ENCODE measurements at regions not wholly inside any gene's neighbourhood (a gene's known extent, or its start where the extent isn't known, plus 50 kb on each side); places are given as distances from the start of the nearest gene placed in this dataset.

- no peak for DNase-seq (ENCODE audit: extremely low read depth, low read depth)
- no peak overlapping the region for H3K4me3 ChIP-seq (replicated peaks; ENCODE audit: low read depth, low read length)
- TF ChIP-seq CTCF (IDR thresholded peaks at IDR 0.05; ENCODE audit: low read depth, low read length, missing control alignments) = no peak
Measured at GRCh38 chr16:54362591-54363206, 76.1 kb upstream of the IRX3 start.

- DNase-seq (ENCODE audit: extremely low read depth, low read depth) = no peak
- no peak overlapping the region for H3K4me3 ChIP-seq (replicated peaks; ENCODE audit: low read depth, low read length)
- TF ChIP-seq CTCF (IDR thresholded peaks at IDR 0.05; ENCODE audit: low read depth, low read length, missing control alignments) = no peak
Measured at GRCh38 chr16:54361246-54361645, 74.7 kb upstream of the IRX3 start.

GRCh38 chr16:54360681-54361080, 74.1 kb upstream of the IRX3 start:
- no peak for DNase-seq (ENCODE audit: extremely low read depth, low read depth)
- TF ChIP-seq CTCF (IDR thresholded peaks at IDR 0.05; ENCODE audit: low read depth, low read length, missing control alignments) = no peak
- H3K4me3 ChIP-seq (replicated peaks; ENCODE audit: low read depth, low read length) = no peak overlapping the region

- no peak for TF ChIP-seq CTCF (IDR thresholded peaks at IDR 0.05; ENCODE audit: low read depth, low read length, missing control alignments)
- H3K4me3 ChIP-seq (replicated peaks; ENCODE audit: low read depth, low read length) = no peak overlapping the region
- no peak for DNase-seq (ENCODE audit: extremely low read depth, low read depth)
Measured at GRCh38 chr16:54359555-54359954, 73.0 kb upstream of the IRX3 start.

GRCh38 chr16:54359081-54359480, 72.5 kb upstream of the IRX3 start:
- DNase-seq (ENCODE audit: extremely low read depth, low read depth) = no peak
- H3K4me3 ChIP-seq (replicated peaks; ENCODE audit: low read depth, low read length) = no peak overlapping the region
- no peak for TF ChIP-seq CTCF (IDR thresholded peaks at IDR 0.05; ENCODE audit: low read depth, low read length, missing control alignments)

- no peak for DNase-seq (ENCODE audit: extremely low read depth, low read depth)
- no peak for TF ChIP-seq CTCF (IDR thresholded peaks at IDR 0.05; ENCODE audit: low read depth, low read length, missing control alignments)
Measured at GRCh38 chr16:54356391-54356790, 69.8 kb upstream of the IRX3 start.

GRCh38 chr16:54355251-54355650, 68.7 kb upstream of the IRX3 start:
- no peak for DNase-seq (ENCODE audit: extremely low read depth, low read depth)
- no peak overlapping the region for H3K4me3 ChIP-seq (replicated peaks; ENCODE audit: low read depth, low read length)
- TF ChIP-seq CTCF (IDR thresholded peaks at IDR 0.05; ENCODE audit: low read depth, low read length, missing control alignments) = no peak

More at GRCh38 chr16:54356391-54356790, 69.8 kb upstream of the IRX3 start:
- no peak overlapping the region for H3K4me3 ChIP-seq (replicated peaks; ENCODE audit: low read depth, low read length)

Measured in HFF-Myc (cell line).